Fibroblast of pulmonary artery (primary cell): ENCODE measurements at regions not wholly inside any gene's neighbourhood (a gene's known extent, or its start where the extent isn't known, plus 50 kb on each side); places are given as distances from the start of the nearest gene placed in this dataset.

Source experiments
- DNase-seq: peaks from one replicate; pipeline ENCODE4 v3.0.0-alpha.2; 2010; ENCODE audit warnings: low read depth
- H3K4me3 ChIP-seq: replicated peaks from 2 replicates; pipeline ENCODE4 v1.5.1; 2011; ENCODE audit warnings: low read depth, mild to moderate bottlenecking, control low read depth, low read length, moderate library complexity
- CTCF ChIP-seq: IDR thresholded peaks from 2 replicates; pipeline ENCODE4 v1.5.1; 2011; ENCODE audit warnings: mild to moderate bottlenecking, control low read depth, low read length, inconsistent platforms; ENCODE audit errors: missing control alignments

- H3K4me3 ChIP-seq = no peak overlapping the region
- TF ChIP-seq CTCF = no peak
- no peak for DNase-seq
Measured at GRCh38 chr2:116924509-116924908, 890.0 kb upstream of the DDX18 start.

- H3K4me3 ChIP-seq = no peak overlapping the region
- no peak for TF ChIP-seq CTCF
- DNase-seq = no peak
Measured at GRCh38 chr2:116935097-116935814, 879.2 kb upstream of the DDX18 start.

GRCh38 chr2:116948258-116948657, 866.2 kb upstream of the DDX18 start:
- no peak for TF ChIP-seq CTCF
- no peak overlapping the region for H3K4me3 ChIP-seq
- no peak for DNase-seq

- DNase-seq = no peak
- TF ChIP-seq CTCF = no peak
- no peak overlapping the region for H3K4me3 ChIP-seq
Measured at GRCh38 chr2:116949249-116949648, 865.2 kb upstream of the DDX18 start.

- DNase-seq = no peak
- TF ChIP-seq CTCF = no peak
- no peak overlapping the region for H3K4me3 ChIP-seq
Measured at GRCh38 chr2:116952254-116952653, 862.2 kb upstream of the DDX18 start.

- no peak overlapping the region for H3K4me3 ChIP-seq
- no peak for TF ChIP-seq CTCF
- no peak for DNase-seq
Measured at GRCh38 chr2:116955646-116956045, 858.8 kb upstream of the DDX18 start.

- no peak for DNase-seq
- H3K4me3 ChIP-seq = no peak overlapping the region
- no peak for TF ChIP-seq CTCF
Measured at GRCh38 chr2:116975608-116976007, 838.9 kb upstream of the DDX18 start.
